AG04450 (cell line): ENCODE measurements at regions not wholly inside any gene's neighbourhood (a gene's known extent, or its start where the extent isn't known, plus 50 kb on each side); places are given as distances from the start of the nearest gene placed in this dataset.

Experiments used
- CTCF ChIA-PET: fragments of 300-600, 350-600 bp; formaldehyde crosslinking; extraction: SDS; loops from one replicate; lab custom pipeline; 2022; ENCODE audit warnings: antibody characterized with exemption, inconsistent platforms; lab: Charles Lee
- POLR2A ChIA-PET: fragments of 350-600 bp; formaldehyde crosslinking; extraction: SDS; loops from one replicate; lab custom pipeline; 2021; ENCODE audit warnings: antibody characterized with exemption, inconsistent platforms; lab: Yijun Ruan, JAX
- DNase-seq: peaks from one replicate; pipeline ENCODE4 v3.0.0-alpha.2; 2011; ENCODE audit warnings: low read depth, low spot score
- H3K27ac ChIP-seq: one replicate; pipeline ENCODE4 v1.5.1; 2012; ENCODE audit warnings: low read depth, low read length, control low read depth
- H3K27me3 ChIP-seq: one replicate; pipeline ENCODE4 v1.6.0; 2012; ENCODE audit warnings: low read length; ENCODE audit not compliant: control insufficient read depth, insufficient read depth
- H3K4me3 ChIP-seq: 2 replicates; pipeline ENCODE4 v1.5.1; 2011; ENCODE audit warnings: mild to moderate bottlenecking, low read depth, low read length, control low read depth
- H3K9me3 ChIP-seq: 2 replicates; pipeline ENCODE4 v1.5.1; 2012; ENCODE audit warnings: low read length; ENCODE audit not compliant: control insufficient read depth, insufficient read depth
- TF ChIP-seq, protein P1 (sequence below): IDR thresholded peaks from 2 replicates; pipeline ENCODE4 v1.5.1; 2011; ENCODE audit warnings: low read depth, low read length, control low read depth, inconsistent platforms

DNA sequence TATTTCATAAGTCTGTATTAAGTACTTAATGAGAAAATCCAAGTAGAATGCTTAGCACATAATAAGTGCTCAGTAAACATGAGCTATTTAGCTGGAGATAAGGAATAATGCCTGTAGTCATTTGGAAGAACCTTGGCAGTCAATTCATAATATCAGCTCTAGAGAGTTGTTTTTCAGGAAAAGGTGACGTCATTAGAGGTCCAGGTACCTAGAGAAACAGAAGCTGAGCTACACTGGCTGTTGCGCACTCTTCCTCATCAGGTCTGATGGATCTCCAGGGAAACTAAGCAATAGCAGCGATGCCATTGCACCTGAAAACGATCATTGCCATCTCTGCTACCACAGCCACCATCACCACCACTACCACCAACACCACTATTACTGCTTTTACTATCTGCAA is 187.8 kb upstream of the PLD5 start:
- Histone ChIP-seq H3K27ac (no peak overlapping the region), H3K9me3 (peaks cover 19% of the 10 kb centered on the region), H3K4me3 (no peak overlapping the region), H3K27me3 (no peaks in the 10 kb centered on the region)
- ChIA-PET CTCF (no interaction called here), POLR2A (no interaction called here)
- TF ChIP-seq, protein P1, sequence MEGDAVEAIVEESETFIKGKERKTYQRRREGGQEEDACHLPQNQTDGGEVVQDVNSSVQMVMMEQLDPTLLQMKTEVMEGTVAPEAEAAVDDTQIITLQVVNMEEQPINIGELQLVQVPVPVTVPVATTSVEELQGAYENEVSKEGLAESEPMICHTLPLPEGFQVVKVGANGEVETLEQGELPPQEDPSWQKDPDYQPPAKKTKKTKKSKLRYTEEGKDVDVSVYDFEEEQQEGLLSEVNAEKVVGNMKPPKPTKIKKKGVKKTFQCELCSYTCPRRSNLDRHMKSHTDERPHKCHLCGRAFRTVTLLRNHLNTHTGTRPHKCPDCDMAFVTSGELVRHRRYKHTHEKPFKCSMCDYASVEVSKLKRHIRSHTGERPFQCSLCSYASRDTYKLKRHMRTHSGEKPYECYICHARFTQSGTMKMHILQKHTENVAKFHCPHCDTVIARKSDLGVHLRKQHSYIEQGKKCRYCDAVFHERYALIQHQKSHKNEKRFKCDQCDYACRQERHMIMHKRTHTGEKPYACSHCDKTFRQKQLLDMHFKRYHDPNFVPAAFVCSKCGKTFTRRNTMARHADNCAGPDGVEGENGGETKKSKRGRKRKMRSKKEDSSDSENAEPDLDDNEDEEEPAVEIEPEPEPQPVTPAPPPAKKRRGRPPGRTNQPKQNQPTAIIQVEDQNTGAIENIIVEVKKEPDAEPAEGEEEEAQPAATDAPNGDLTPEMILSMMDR, result no peak
- DNase-seq, result no peak

GRCh38 chr1:242710847-242711246 is 186.3 kb upstream of the PLD5 start:
- Histone ChIP-seq H3K27me3 (no peaks in the 10 kb centered on the region), H3K9me3 (peaks cover 19% of the 10 kb centered on the region), H3K27ac (no peak overlapping the region), H3K4me3 (no peak overlapping the region)
- TF ChIP-seq, protein P1, result no peak
- ChIA-PET POLR2A (no interaction called here), CTCF (no interaction called here)
- no peak for DNase-seq

GRCh38 chr1:242710286-242710685 is 185.8 kb upstream of the PLD5 start:
- Histone ChIP-seq H3K9me3 (peaks cover 19% of the 10 kb centered on the region), H3K27ac (no peak overlapping the region), H3K27me3 (no peaks in the 10 kb centered on the region), H3K4me3 (no peak overlapping the region)
- no peak for DNase-seq
- POLR2A ChIA-PET, result no interaction called here
- TF ChIP-seq, protein P1, result no peak
- CTCF ChIA-PET, result no interaction called here

- Histone ChIP-seq H3K4me3 (no peak overlapping the region), H3K27me3 (no peaks in the 10 kb centered on the region), H3K27ac (no peak overlapping the region), H3K9me3 (peaks cover 9% of the 10 kb centered on the region)
- ChIA-PET CTCF (no interaction called here), POLR2A (no interaction called here)
- no peak for DNase-seq
- TF ChIP-seq, protein P1, result no peak
Measured at GRCh38 chr1:242703467-242703866, 179.0 kb upstream of the PLD5 start.

GRCh38 chr1:242692988-242693387 is 168.5 kb upstream of the PLD5 start:
- ChIA-PET CTCF (interaction anchor here (0.6 kb wide), 1 partner anchor 650 kb away, joined by 3 read pairs; no protein-coding TSS in a partner anchor), POLR2A (no interaction called here)
- TF ChIP-seq, protein P1, result no peak
- peaks cover 24% of the 10 kb centered on the region for H3K9me3 ChIP-seq
- H3K27ac ChIP-seq, result no peak overlapping the region
- DNase-seq, result no peak
- H3K4me3 ChIP-seq, result no peak overlapping the region
- H3K27me3 ChIP-seq, result no peaks in the 10 kb centered on the region
